OCI-LY1 (cell line): ENCODE measurements at regions not wholly inside any gene's neighbourhood (a gene's known extent, or its start where the extent isn't known, plus 50 kb on each side); places are given as distances from the start of the nearest gene placed in this dataset.

Experiments used
- EZH2 ChIP-seq: fragments of 200-600 bp; sonication (generic), shearing (Covaris generic); IDR thresholded peaks from 2 replicates; pipeline ENCODE4 v1.8.0; 2017; ENCODE audit warnings: borderline replicate concordance, mixed run types, mild to moderate bottlenecking, antibody characterized with exemption, low read length, moderate library complexity, mixed read lengths
- TF ChIP-seq, protein P1 (sequence below): fragments of 200-600 bp; sonication (generic), shearing (Covaris generic); IDR thresholded peaks from 2 replicates; pipeline ENCODE4 v1.5.1; 2017; ENCODE audit warnings: mild to moderate bottlenecking, antibody characterized with exemption, low read length, moderate library complexity, mixed read lengths

- TF ChIP-seq, protein P1, sequence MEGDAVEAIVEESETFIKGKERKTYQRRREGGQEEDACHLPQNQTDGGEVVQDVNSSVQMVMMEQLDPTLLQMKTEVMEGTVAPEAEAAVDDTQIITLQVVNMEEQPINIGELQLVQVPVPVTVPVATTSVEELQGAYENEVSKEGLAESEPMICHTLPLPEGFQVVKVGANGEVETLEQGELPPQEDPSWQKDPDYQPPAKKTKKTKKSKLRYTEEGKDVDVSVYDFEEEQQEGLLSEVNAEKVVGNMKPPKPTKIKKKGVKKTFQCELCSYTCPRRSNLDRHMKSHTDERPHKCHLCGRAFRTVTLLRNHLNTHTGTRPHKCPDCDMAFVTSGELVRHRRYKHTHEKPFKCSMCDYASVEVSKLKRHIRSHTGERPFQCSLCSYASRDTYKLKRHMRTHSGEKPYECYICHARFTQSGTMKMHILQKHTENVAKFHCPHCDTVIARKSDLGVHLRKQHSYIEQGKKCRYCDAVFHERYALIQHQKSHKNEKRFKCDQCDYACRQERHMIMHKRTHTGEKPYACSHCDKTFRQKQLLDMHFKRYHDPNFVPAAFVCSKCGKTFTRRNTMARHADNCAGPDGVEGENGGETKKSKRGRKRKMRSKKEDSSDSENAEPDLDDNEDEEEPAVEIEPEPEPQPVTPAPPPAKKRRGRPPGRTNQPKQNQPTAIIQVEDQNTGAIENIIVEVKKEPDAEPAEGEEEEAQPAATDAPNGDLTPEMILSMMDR, result no peak
- no peak for TF ChIP-seq EZH2
These were observed 383.5 kb downstream of the CMPK2 start for GRCh38 chr2:6482256-6482655.
